ENCODE measurements at regions not wholly inside any gene's neighbourhood (a gene's known extent, or its start where the extent isn't known, plus 50 kb on each side); places are given as distances from the start of the nearest gene placed in this dataset.

GRCh38 chr4:89469516-89469915 is 161.9 kb upstream of the GPRIN3 start:
- H3K4me3 ChIP-seq (ENCODE audit: low read depth, low read length): no peak overlapping the region
- in situ Hi-C loops (cut with HindIII; ENCODE audit: low pct_ligation_motif_present, low sequenced_read_pairs): no loop called here
- DNase-seq: no peak
- TF ChIP-seq CTCF (IDR thresholded peaks at IDR 0.05; ENCODE audit: low read depth, low read length, missing control alignments): no peak
- H3K27ac ChIP-seq: peak overlapping the region; percentile 85
- H3K27me3 ChIP-seq (replicated peaks): no peaks in the 10 kb centered on the region
- H3K36me3 ChIP-seq (replicated peaks): no peaks in the 10 kb centered on the region

GRCh38 chr4:89468602-89469001 is 161.0 kb upstream of the GPRIN3 start:
- Histone ChIP-seq H3K4me3 (ENCODE audit: low read depth, low read length) (no peak overlapping the region), H3K27me3 (replicated peaks) (no peaks in the 10 kb centered on the region), H3K27ac (no peak overlapping the region), H3K36me3 (replicated peaks) (no peaks in the 10 kb centered on the region)
- in situ Hi-C loops (cut with HindIII; ENCODE audit: low pct_ligation_motif_present, low sequenced_read_pairs): no loop called here
- no peak for TF ChIP-seq CTCF (IDR thresholded peaks at IDR 0.05; ENCODE audit: low read depth, low read length, missing control alignments)
- no peak for DNase-seq

GRCh38 chr4:89463341-89463740 is 155.7 kb upstream of the GPRIN3 start:
- H3K27ac ChIP-seq: no peak overlapping the region
- TF ChIP-seq CTCF (IDR thresholded peaks at IDR 0.05; ENCODE audit: low read depth, low read length, missing control alignments): no peak
- no peak overlapping the region for H3K4me3 ChIP-seq (ENCODE audit: low read depth, low read length)
- H3K27me3 ChIP-seq (replicated peaks): no peaks in the 10 kb centered on the region
- in situ Hi-C loops (cut with HindIII; ENCODE audit: low pct_ligation_motif_present, low sequenced_read_pairs): no loop called here
- DNase-seq: no peak
- no peaks in the 10 kb centered on the region for H3K36me3 ChIP-seq (replicated peaks)

- no peaks in the 10 kb centered on the region for H3K36me3 ChIP-seq (replicated peaks)
- H3K27ac ChIP-seq: no peak overlapping the region
- DNase-seq: no peak
- in situ Hi-C loops (cut with HindIII; ENCODE audit: low pct_ligation_motif_present, low sequenced_read_pairs): no loop called here
- TF ChIP-seq CTCF (IDR thresholded peaks at IDR 0.05; ENCODE audit: low read depth, low read length, missing control alignments): no peak
- H3K27me3 ChIP-seq (replicated peaks): no peaks in the 10 kb centered on the region
- H3K4me3 ChIP-seq (ENCODE audit: low read depth, low read length): no peak overlapping the region
These were observed 139.9 kb upstream of the GPRIN3 start for GRCh38 chr4:89447543-89447942.

GRCh38 chr4:89446193-89446592 is 138.6 kb upstream of the GPRIN3 start:
- Histone ChIP-seq H3K36me3 (replicated peaks) (no peaks in the 10 kb centered on the region), H3K27me3 (replicated peaks) (no peaks in the 10 kb centered on the region), H3K4me3 (ENCODE audit: low read depth, low read length) (no peak overlapping the region), H3K27ac (no peak overlapping the region)
- in situ Hi-C loops (cut with HindIII; ENCODE audit: low pct_ligation_motif_present, low sequenced_read_pairs): no loop called here
- DNase-seq: no peak
- no peak for TF ChIP-seq CTCF (IDR thresholded peaks at IDR 0.05; ENCODE audit: low read depth, low read length, missing control alignments)

GRCh38 chr4:89439533-89439932 is 131.9 kb upstream of the GPRIN3 start:
- no peak overlapping the region for H3K27ac ChIP-seq
- no peaks in the 10 kb centered on the region for H3K36me3 ChIP-seq (replicated peaks)
- no peak for DNase-seq
- no peak for TF ChIP-seq CTCF (IDR thresholded peaks at IDR 0.05; ENCODE audit: low read depth, low read length, missing control alignments)
- in situ Hi-C loops (cut with HindIII; ENCODE audit: low pct_ligation_motif_present, low sequenced_read_pairs): no loop called here
- H3K27me3 ChIP-seq (replicated peaks): no peaks in the 10 kb centered on the region
- no peak overlapping the region for H3K4me3 ChIP-seq (ENCODE audit: low read depth, low read length)

All from brain microvascular endothelial cell (primary cell).